Vagina (tissue), 2 donors: ENCODE measurements at regions not wholly inside any gene's neighbourhood (a gene's known extent, or its start where the extent isn't known, plus 50 kb on each side); places are given as distances from the start of the nearest gene placed in this dataset.

ENCODE experiments used
- POLR2A ChIP-seq, 2 donors: fragments of 450-650 bp; IDR thresholded peaks; one replicate each; pipeline ENCODE4 v1.6.1; 2017; ENCODE audit warnings: antibody characterized with exemption in 2 of 2, mild to moderate bottlenecking in 2 of 2, moderate library complexity in 2 of 2
- POLR2AphosphoS5 ChIP-seq, 2 donors: sonication (generic); formaldehyde crosslinking; IDR thresholded peaks; one replicate each; pipeline ENCODE4 v1.9.0; 2017; ENCODE audit warnings: antibody characterized with exemption in 2 of 2, mild to moderate bottlenecking in 2 of 2, low read depth in 1 of 2; ENCODE audit not compliant: insufficient read depth in 1 of 2
- TF ChIP-seq, protein P1 (sequence below), 3 experiments: fragments of 450-650 bp in 2 of 3; fragments of 200-600 bp in 1 of 3; sonication (generic) in 1 of 3; IDR thresholded peaks; one replicate each; pipeline ENCODE4 v1.5.1; 2017 to 2019; ENCODE audit warnings: antibody characterized with exemption in 3 of 3, mild to moderate bottlenecking in 2 of 3, moderate library complexity in 2 of 3

DNA sequence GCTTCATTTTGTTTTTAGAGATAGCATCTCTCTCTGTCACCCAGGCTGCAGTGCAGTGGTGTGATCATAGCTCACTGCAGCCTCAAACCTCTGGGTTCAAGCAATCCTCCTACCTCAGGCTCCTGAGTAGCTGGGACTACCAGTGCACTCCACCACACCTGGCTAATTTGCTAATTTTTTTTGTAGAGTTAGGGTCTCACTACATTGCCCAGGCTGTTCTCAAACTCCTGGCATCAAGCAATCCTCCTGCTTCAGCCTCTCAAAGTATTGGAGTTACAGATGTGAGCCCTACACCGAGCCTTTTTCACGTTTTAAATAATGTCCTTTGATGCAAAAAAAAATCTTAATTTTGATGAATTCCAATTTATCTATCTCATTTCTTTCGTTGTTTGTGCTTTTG is 75.4 kb upstream of the LINC01488 start:
- TF ChIP-seq POLR2A (IDR thresholded peaks at IDR 0.05): no peak
- TF ChIP-seq, protein P1, sequence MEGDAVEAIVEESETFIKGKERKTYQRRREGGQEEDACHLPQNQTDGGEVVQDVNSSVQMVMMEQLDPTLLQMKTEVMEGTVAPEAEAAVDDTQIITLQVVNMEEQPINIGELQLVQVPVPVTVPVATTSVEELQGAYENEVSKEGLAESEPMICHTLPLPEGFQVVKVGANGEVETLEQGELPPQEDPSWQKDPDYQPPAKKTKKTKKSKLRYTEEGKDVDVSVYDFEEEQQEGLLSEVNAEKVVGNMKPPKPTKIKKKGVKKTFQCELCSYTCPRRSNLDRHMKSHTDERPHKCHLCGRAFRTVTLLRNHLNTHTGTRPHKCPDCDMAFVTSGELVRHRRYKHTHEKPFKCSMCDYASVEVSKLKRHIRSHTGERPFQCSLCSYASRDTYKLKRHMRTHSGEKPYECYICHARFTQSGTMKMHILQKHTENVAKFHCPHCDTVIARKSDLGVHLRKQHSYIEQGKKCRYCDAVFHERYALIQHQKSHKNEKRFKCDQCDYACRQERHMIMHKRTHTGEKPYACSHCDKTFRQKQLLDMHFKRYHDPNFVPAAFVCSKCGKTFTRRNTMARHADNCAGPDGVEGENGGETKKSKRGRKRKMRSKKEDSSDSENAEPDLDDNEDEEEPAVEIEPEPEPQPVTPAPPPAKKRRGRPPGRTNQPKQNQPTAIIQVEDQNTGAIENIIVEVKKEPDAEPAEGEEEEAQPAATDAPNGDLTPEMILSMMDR (IDR thresholded peaks at IDR 0.05): no peak
- TF ChIP-seq POLR2AphosphoS5 (IDR thresholded peaks at IDR 0.05; ENCODE audit: insufficient read depth in 1 of 2, low read depth in 1 of 2): no peak
